WERI-Rb-1 (cell line): ENCODE measurements at regions not wholly inside any gene's neighbourhood (a gene's known extent, or its start where the extent isn't known, plus 50 kb on each side); places are given as distances from the start of the nearest gene placed in this dataset.

Experiments used
- DNase-seq: peaks from one replicate; pipeline ENCODE4 v3.0.0-alpha.2; 2020
- H3K27ac ChIP-seq: fragments of 250-450 bp; sonication (Bioruptor Pico); 2 replicates; pipeline ENCODE4 v1.5.1; 2020; ENCODE audit warnings: mild to moderate bottlenecking, moderate library complexity
- H3K27me3 ChIP-seq: fragments of 250-450 bp; sonication (Bioruptor Pico); 2 replicates; pipeline ENCODE4 v1.5.1; 2021; ENCODE audit warnings: mild to moderate bottlenecking, low read depth, moderate library complexity; ENCODE audit not compliant: insufficient read depth, severe bottlenecking
- H3K36me3 ChIP-seq: fragments of 250-450 bp; sonication (Bioruptor Pico); 2 replicates; pipeline ENCODE4 v1.5.1; 2020; ENCODE audit warnings: mild to moderate bottlenecking, moderate library complexity
- H3K4me3 ChIP-seq: 2 replicates; pipeline ENCODE4 v1.5.1; 2011; ENCODE audit warnings: low read depth, mild to moderate bottlenecking, control low read depth, low read length
- H3K9me3 ChIP-seq: fragments of 250-450 bp; sonication (Bioruptor Pico); 2 replicates; pipeline ENCODE4 v1.5.1; 2021; ENCODE audit warnings: mild to moderate bottlenecking, moderate library complexity; ENCODE audit not compliant: severe bottlenecking
- CTCF ChIP-seq: IDR thresholded peaks from 2 replicates; pipeline ENCODE4 v1.5.1; 2011; ENCODE audit warnings: low read depth, mild to moderate bottlenecking, control low read depth, inconsistent platforms, low read length

DNA sequence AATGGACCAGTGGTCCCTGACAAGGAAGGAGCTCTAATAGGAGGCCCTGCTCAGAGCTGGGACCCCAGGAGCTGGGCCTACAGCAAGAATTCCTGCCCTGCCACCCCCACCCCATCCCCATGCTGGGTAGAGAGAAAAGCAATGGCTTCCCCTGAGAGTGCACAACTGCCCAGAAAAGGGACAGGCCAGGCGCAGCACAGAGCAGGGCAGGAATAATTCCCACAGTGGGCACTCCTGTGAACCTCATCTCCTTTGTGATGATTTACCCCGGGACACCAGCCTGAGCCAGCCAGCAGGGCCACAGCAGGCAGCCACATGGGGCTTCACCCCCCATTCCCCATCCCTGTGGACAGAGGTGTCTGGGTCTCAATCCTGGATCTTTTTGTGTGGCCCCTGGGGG is 104.0 kb upstream of the IQSEC1 start:
- no peaks in the 10 kb centered on the region for H3K36me3 ChIP-seq
- peaks cover 13% of the 10 kb centered on the region for H3K9me3 ChIP-seq
- H3K27me3 ChIP-seq: no peaks in the 10 kb centered on the region
- H3K4me3 ChIP-seq: no peak overlapping the region
- no peak for DNase-seq
- no peak for TF ChIP-seq CTCF
- H3K27ac ChIP-seq: no peak overlapping the region

- no peak for DNase-seq
- no peaks in the 10 kb centered on the region for H3K36me3 ChIP-seq
- H3K27ac ChIP-seq: no peak overlapping the region
- no peak for TF ChIP-seq CTCF
- H3K27me3 ChIP-seq: no peaks in the 10 kb centered on the region
- no peak overlapping the region for H3K4me3 ChIP-seq
- H3K9me3 ChIP-seq: peaks cover 13% of the 10 kb centered on the region
These were observed 103.2 kb upstream of the IQSEC1 start for GRCh38 chr3:13176445-13176844.

DNA sequence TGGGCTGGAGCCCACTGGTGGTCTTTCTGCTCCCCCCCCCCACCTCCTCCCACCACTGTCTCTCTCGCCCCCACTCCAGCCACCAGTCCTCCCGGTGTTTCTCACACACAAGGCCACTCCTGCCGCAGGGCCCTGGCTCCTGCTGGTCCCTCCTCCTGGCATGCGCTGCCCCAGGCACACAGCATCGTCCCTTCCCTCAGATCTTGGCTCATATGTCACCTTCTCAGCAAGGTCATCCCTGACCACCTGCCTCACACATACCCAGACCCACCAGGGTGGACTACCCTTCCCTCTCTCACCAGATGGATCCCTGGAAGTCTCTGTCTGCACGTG is 101.5 kb upstream of the IQSEC1 start:
- Histone ChIP-seq H3K27ac (no peak overlapping the region), H3K36me3 (no peaks in the 10 kb centered on the region), H3K9me3 (peaks cover 13% of the 10 kb centered on the region), H3K4me3 (no peak overlapping the region), H3K27me3 (no peaks in the 10 kb centered on the region)
- TF ChIP-seq CTCF: no peak
- DNase-seq: no peak

GRCh38 chr3:13174011-13174802 is 101.0 kb upstream of the IQSEC1 start:
- H3K9me3 ChIP-seq: peaks cover 8% of the 10 kb centered on the region
- no peaks in the 10 kb centered on the region for H3K27me3 ChIP-seq
- no peak for TF ChIP-seq CTCF
- no peaks in the 10 kb centered on the region for H3K36me3 ChIP-seq
- no peak for DNase-seq
- H3K27ac ChIP-seq: no peak overlapping the region
- H3K4me3 ChIP-seq: no peak overlapping the region

DNA sequence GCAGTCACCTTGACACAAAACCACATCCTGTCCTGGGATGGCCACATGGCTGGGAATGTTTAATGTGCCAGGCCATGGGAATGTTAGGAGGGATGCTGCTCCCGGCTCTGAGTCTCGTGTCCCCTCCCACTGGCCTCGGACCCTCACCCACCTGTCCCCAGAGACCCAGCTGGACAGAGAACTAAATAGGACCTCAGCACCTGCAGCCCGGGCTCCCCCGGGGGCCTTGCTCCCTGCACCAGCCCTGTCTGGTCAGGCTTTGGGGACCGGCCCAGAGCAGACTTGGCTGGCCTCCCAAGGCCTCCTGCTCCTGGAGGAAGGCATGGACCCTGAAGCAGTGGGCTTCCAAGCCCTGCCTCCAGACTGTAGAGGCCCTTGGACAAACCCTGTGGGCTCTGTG is 100.0 kb upstream of the IQSEC1 start:
- Histone ChIP-seq H3K27me3 (no peaks in the 10 kb centered on the region), H3K27ac (no peak overlapping the region), H3K36me3 (no peaks in the 10 kb centered on the region), H3K9me3 (peaks cover 2% of the 10 kb centered on the region), H3K4me3 (no peak overlapping the region)
- no peak for TF ChIP-seq CTCF
- no peak for DNase-seq

GRCh38 chr3:13172644-13173013 is 99.4 kb upstream of the IQSEC1 start:
- Histone ChIP-seq H3K27ac (no peak overlapping the region), H3K27me3 (no peaks in the 10 kb centered on the region), H3K36me3 (no peaks in the 10 kb centered on the region), H3K9me3 (peaks cover 2% of the 10 kb centered on the region), H3K4me3 (no peak overlapping the region)
- no peak for DNase-seq
- no peak for TF ChIP-seq CTCF
